ENCODE measurements at regions not wholly inside any gene's neighbourhood (a gene's known extent, or its start where the extent isn't known, plus 50 kb on each side); places are given as distances from the start of the nearest gene placed in this dataset.

GRCh38 chr13:80048030-80048429 lies 292.9 kb downstream of the SPRY2 start:
- TF ChIP-seq CTCF (IDR thresholded peaks at IDR 0.05) (no peak), POLR2A (IDR thresholded peaks at IDR 0.05) (no peak)
